ENCODE measurements at regions not wholly inside any gene's neighbourhood (a gene's known extent, or its start where the extent isn't known, plus 50 kb on each side); places are given as distances from the start of the nearest gene placed in this dataset.

DNA sequence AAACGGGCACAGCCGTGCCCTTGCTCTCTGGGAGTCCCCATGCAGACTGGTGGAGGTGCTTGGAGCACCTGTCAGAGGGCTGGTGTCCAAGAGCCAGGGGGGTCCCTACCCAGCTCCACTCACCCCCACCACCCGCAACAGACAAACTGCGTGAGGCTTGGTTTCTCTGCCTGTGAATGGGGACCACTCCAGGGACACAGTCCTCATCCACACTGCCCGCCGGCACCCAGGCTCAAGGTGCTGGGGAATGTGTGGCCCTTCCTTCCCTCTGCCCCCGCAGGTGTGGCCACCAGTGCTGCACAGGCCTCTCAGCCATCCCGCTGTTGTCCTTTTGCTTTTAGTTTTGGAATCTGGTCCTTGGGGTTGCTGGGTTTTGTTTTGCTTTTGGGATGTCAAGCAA is 136.5 kb upstream of the ZNF236 start:
- no peak for DNase-seq (ENCODE audit: low spot score)

DNA sequence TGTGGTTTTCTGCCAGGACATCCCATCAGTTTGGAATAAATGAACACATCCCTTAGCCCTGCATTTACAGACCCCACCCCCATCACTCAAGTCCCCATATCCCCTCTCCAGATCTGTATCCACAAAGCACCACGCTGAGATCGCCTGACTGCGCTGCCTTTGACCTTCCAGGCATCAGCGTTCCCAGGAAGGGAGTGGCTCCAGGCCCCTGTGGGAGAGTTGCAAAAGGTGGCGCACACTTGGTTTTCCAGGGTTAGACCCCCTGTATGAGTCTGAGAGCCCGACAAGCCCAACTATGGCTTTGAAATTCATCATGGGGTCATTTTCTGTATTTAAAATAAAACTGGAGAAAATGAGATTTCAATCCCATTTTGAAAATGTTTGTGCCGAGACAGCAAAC is 137.0 kb upstream of the ZNF236 start:
- no peak for DNase-seq (ENCODE audit: low spot score)

DNA sequence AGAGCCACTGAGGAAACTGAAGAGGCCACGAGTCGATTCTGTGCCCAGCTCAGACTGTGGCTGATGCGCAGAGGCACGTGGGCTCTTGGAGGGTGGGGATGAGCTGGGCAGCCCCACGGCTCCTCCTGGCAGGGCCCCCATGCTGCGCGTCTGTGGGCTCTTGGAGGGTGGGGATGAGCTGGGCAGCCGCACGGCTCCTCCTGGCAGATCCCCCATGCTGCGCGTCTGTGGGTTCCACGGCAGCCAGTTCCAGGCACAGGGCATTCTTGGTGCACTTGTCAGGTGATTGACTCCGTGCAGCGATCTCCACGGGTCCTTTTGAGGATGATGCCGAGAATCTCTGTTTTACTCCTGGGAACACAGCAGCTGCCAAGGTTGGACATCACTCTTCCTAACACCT is 138.1 kb upstream of the ZNF236 start:
- DNase-seq (ENCODE audit: low spot score), result no peak

DNA sequence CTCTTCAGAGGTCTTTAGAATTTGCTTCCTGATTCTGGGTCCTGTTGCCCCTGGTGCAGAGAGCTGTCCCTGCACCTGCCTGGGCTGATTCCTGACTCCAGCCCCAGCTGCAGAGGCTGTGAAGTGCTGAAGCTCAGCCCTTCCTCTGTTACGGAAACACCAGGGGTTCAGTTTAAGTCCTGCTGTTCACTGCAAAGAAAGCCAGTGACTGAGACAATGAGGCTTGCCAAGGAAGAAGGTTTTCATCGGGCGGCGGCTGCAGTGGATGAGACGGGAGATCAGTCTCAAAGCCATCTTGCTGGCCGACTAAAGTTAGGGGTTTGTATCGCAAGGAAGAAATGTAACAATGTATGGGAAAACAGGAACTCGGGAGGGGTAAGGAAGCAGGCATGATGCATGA is 142.4 kb upstream of the ZNF236 start:
- no peak for DNase-seq (ENCODE audit: low spot score)

DNA sequence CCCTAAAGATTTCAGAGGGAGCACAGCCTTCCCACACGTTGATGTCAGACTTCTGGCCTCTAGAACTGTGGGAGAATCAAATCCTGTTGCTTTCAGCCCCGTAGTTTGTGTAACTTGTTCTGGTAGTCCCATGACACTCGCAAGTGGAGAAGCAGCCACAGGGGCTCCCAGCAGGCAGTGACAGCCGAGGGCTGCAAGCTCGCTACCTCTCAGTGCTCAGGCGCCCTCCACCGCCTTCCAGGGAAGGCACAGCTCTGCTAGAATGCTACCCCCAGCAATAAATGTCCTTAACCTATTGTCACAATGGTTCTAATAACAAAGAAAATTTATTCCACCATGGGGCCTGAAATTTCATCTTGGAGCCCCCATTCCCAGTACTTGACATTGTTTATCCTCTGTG is 143.1 kb upstream of the ZNF236 start:
- DNase-seq (ENCODE audit: low spot score), result no peak

DNA sequence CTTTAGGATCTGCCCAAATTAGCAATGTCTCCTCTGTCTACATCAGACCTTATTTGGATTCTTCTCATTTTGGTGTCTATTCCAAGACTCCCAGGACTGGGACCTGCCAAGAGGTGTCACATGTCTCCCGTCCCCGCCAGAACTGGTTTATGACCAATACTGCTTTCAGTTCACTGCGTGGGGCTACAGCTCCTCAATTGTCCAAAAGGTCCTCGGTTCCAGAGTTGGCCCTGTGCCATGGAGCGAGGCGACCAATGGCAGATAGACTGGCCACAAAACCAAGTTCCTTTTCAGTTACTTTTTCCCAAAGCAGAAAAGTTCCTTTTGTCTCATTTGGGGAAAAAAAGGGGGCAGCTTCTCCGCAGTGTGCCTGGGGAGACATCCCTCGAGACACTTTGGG is 144.1 kb upstream of the ZNF236 start:
- peak; percentile 70 for DNase-seq (ENCODE audit: low spot score)

DNA sequence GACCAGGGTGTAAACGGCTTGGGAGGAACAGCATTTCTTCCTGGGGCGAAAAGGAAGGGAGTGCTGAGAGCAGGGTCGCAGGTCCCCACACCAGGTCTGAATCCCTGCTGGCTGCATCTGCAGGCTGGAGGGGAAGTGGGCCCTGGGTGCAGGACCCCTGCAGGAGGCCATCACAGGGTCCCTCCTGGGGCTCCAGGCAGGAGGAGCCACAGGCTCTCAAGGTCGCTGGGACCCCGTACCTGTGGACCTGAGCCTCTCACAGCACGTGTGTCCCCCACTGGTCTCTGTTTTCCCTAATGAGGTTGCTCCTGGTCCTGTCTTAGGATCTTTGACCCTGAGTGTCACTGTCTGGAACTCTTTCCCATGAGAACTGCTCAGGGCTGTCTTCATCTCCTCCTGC is 147.8 kb upstream of the ZNF236 start:
- DNase-seq (ENCODE audit: low spot score), result no peak

DNA sequence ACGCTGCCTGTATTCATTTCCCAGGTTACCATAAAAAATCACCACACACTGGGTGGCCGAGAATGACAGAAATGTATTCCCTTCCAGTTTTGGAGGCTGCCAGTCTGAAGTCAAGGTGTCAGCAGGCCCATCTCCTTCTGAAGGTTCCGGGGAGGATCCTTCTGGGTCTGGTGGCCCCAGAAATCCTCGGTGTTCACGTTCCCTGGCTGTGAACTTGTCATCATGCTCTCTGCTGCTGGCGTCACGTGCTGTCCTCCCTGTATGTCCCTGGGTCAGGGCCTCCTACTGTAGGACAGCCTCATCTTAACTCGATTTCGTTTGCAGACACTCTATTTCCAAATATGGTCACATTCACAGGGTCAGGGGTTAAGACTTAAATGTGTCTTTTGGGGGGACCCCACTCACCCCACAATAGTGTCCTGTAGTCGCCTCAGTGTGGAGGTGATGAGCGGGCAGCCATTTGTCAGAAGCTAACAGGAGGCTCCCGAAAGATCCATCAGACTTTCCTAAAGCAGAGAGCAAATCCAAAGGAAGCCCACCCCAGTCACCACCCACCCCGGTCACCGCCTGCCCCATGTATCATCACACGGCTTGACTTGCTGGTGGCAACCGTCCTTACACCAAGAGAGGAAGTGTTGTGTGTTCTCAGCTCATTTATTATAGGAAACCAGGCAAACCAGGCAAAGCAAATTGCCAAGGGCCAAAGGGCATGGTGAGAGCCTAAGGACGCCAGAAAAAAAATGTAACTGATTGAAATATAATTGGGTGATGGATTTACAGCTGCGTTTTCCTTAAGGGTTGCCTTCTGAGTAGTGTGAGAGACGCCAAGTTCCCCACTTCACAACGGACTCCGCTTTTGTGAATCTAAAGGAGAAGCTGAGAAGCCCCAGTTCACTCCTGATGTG is 148.8 kb upstream of the ZNF236 start:
- DNase-seq (ENCODE audit: low spot score), result no peak

DNA sequence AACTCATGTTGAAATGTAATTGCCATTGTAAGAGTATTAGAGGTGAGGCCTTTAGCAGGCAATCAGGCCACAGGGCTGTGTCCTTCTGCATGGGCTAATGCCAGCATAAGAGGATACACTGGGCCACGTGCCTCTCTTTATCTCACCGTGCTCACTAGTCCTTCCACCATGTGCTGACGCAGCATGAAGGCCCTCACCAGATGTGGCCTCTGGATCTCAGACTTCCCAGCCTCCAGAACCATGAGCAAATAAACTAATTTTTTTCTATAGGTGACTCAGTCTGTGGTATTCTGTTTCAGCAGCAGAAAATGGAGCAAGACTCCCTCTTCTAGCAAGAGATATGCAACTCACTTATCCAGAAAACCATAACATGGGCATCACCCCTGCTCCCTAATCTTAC is 149.7 kb upstream of the ZNF236 start:
- DNase-seq (ENCODE audit: low spot score), result no peak

DNA sequence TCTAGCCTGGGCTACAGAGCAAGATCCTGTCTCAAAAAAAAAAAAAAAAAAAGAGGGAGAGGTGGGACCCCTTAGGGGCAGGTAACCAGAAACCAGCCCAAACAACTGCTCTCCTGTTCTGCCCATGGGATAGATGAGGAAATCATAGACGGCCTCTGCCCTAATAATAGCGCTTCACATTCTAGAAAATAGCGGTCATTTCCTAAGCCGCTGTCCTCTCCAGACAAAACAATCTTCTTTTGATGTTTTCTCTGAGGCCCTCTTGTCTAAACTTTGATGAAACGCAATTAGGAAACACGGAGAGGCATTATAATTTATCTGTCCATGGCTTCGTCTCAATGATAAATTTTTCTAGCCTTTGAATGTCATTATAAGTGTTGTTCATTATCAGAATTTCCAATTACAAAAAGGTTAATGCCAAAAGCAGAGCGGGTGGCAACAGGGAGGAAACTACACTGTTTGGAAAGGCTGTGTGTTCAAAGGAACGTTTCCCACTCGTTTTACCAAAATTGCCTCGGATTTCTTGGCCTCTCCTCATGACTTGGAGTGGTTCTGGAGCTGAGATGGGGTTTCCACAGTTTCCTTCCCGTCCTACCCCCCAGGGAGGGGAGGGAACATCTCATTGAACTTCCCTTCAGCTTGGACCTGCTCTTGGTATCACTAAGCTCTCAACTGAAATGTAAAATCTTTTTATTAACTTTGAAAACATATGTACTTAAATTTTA is 151.6 kb upstream of the ZNF236 start:
- no peak for DNase-seq (ENCODE audit: low spot score)

DNA sequence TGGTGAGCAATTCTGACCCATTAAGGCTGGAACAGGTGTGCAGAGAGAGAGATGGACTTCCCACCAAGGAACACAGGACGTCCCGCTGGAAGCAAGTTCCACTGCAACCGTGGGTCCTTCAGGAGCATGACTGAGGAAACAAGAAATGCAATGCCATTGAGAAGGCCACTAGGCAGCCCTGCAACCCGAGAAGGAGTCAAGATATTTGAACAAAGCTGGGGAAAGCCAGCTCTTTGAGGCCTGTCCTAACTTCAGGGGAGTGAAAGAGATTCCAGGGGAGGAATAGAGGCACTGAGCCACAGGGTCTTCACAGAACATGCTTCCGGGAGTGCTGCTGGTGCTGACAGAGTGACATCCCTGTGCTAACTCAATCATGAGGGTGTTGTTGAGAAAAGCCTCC is 153.8 kb upstream of the ZNF236 start:
- no peak for DNase-seq (ENCODE audit: low spot score)

DNA sequence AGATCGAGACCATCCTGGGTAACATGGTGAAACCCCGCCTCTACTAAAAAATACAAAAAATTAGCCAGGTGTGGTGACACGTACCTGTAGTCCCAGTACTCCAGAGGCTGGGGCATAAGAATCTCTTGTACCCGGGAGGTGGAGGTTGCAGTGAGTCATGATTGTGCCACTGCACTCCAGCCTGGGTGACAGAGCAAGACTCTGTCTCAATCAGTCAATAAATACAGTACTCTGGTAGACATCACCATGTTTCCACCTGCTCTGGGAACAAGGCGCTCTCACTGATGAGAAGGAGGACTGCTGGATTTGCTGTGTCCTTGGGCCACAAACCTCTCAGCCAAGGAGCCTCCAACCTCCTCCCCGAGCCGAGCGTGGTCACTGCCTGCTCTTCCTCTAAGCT is 154.2 kb upstream of the ZNF236 start:
- no peak for DNase-seq (ENCODE audit: low spot score)

DNA sequence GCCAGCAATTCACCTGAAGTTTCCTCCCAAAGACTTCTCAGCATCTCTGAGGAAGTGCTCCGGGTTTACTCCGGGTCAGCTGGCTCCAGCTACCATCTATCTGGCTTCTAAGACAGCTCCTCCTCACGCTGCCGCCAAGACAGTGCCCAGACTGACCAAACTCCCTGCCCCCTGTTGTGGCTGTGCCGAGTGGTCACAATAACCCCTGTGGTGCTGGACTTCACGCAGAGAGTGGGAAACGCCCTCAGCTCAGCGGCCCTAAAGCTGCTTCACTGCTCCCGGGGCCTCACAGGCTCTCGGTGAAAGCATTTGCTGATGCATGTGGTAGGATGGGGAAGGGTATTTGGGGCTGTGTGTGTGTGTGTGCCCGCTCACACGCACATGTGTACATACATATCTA is 154.8 kb upstream of the ZNF236 start:
- no peak for DNase-seq (ENCODE audit: low spot score)

DNA sequence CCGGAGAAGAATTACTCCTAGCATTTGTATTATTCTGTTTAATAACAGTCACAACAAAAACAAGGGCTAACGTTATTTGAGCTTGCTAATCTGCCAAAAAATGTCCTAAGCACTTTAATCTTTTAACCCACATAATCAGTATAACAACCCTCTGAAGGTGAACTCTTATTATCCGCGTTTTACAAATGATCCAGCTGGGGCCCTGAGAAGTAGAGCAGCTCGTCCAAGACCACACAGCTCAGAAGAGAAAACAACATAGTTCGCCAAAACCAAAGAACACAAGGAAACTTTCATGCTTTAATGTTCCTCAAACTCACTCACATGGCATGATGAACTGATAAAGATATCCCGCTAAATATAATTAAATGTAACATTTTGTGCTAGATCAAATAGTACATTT is 159.7 kb upstream of the ZNF236 start:
- DNase-seq (ENCODE audit: low spot score), result no peak

DNA sequence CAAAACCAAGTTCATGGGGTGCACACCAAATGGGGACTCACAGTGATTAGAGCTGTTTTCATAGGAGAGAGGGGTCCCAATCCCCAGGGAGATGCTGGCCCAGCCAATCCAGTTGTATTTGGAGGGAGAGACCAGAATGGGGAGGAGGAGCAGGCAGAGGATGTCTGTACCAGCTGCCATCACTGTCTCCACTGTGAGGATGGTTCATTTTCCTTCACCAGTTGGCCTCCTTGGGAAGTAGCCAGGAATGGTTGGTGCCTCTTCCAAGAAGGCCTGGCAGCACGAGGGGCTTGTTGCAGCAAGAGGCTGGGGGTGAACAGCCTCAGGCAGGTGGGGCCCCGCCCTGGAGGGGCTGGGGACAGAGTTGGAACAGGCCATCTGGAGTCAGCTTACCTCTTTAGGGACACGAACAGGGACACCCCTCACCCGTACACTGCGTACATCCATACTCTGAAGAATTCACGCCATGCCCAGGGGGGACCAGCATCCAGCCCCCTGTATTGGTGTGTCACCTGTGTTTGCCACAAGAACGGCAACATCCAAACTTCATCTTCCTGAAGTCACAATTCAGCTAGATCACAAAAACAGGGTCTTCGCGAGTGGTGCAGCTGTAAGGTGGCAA is 161.7 kb upstream of the ZNF236 start:
- no peak for DNase-seq (ENCODE audit: low spot score)

DNA sequence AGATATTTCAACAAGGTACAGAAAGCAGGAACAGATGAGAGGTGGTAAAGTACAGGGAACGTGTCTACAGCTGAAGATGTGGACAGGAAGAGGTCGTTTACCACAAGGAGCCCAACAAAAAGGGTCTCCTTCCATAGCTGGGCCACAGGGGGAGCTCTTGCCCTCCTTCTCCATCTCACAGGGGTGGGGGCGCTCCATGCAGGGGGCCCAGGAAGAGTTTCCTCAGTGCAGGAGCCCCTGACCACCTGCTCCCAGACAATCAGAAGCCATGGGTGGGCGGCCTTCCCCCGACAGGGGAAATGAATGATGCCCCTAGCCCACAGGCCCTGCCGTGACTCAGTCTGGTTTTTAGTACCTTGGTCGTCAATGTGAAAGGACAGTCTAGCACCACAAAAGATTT is 163.6 kb upstream of the ZNF516 start:
- no peak for DNase-seq (ENCODE audit: low spot score)

DNA sequence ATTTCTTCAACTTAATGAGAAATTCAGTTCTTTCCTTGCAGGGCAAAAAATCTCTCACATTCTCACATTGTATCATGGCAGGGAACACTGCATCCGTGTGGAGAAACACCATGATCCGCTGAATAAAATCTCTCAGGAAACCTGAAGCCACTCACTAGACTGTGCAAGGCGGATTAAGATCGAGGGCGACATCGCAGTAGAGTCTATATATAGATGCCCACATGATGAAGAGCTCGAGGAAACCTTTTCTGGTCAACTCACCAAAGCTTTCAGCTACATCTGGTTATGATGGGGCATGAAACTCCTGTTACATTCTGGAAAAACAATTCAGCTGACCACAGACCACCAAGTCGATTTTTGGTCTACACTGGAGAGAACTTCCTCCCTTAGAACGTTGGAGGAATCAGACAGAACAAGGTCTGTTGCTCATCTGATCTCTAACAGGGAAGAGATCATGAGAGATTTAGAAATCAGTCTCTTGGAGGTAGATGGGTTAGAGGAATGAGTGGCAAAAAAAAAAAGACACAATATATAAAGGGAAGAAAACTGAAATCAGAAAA is 162.9 kb upstream of the ZNF516 start:
- DNase-seq (ENCODE audit: low spot score), result no peak

DNA sequence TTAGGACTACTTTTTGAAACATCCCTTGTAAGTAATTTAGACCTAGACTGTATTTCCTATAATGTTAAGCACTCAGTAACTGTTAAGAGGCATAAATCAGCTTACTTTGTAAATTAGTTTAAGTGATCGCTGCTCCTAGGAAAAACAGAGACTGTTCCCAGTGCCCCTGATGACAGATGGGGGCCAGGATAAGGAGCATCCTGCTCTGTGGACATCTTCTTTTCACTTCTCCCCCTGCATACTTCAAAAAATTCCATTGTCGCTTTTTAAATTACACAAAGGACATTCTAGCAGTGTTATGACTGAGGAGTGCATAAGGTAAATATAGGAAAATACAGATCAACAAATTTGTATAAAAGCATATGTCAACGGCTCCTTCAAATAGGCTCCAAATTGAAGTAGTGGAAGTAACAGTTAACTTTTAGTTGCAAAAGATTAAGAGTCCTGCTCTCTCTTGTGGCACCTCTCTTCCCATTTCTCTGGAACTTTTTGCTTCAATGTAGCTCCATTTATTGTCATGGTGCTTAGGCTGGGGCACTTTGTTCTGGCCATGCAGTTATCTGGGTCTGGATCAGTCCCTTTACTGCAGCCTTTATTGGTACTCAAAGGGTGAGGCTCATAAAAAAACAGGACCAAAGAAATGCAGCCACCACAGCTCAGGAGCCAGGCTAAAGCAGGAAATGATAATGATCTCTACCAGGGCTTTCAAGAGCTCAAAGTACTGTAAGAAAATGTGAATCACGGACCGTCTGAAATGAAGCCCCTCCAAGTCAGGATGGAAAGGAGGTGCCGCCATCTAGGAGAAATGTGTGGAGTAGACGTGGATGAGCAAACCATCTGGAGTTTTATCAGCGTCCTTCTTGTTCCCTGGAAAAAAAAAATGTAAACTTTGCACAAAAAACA is 162.1 kb upstream of the ZNF516 start:
- DNase-seq (ENCODE audit: low spot score), result no peak

DNA sequence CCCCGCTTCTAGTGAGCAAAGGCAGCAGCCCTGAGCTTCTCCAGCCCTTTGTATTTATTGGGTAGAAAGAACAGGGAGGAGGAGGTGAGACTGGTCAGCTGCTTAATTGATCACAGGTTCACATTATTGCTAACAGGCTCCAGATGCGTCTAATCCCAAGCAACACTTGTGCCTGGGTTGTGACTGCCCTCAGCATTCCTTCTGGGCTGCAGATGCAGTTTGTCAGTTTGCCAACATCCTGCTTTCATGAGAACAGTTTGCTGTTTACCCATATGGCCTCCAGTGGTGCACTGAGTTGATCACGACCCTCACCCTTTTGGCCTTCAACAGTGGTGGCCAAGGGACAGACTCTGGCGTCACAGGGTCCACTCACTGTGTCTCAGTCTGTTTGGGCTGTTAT is 159.5 kb upstream of the ZNF516 start:
- DNase-seq (ENCODE audit: low spot score), result no peak

DNA sequence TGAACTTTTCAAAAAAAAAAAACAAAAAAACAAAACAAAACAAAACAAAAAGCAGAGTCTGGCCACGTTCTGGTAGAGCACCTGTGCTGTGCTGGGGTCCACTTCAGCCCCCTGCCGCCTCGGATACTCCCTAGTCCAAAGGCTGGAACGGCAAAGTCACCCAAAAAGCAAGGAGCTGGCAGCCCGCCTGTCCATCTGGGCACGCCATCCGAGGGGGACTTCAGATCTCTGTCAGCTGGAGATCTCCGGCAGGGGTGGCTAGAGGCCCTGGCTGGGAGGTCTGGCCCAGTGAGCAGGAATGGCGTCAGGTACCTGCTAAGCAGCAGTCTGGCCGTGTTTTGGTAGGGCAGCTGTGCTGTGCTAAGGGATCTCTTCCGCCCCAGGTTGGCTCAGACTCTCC is 152.3 kb upstream of the ZNF516 start:
- no peak for DNase-seq (ENCODE audit: low spot score)

DNA sequence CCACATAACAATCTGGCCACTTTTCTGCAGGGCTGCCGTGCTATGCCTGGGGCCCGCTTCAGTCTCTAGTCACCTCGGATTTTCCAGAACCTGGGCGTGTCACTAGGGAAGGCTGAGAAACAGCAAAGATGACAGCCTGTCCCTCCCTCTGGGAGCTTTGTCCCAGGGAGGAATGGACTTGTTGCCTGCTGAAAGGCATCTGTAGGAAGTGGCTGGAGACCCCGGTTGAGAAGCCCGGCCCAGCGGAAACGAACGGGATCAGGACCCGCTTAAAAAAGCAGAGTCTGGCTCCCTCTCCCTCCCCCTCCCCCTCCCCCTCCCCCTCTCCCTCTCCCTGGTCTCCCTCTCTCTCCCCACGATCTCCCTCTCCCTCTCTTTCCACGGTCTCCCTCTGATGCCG is 149.5 kb upstream of the ZNF516 start:
- DNase-seq (ENCODE audit: low spot score), result no peak

DNA sequence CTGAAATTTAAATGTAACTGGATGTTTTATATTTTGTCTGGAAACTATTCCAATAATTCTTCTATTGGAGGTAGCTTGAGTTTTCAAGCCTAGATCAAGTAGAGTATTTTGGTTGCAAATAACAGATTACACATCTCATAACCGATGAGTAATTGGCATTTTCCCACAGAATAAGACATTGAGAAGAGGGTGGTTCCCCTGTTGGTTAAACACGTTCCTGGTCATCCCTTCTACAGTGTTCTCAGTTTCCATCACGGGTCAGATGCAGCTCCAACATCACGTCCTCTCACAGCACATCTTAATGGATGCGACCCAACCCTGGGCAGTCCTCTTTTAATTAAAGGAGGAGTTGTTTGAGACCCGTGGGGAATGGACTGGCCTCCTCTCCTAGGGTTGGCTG is 149.0 kb upstream of the ZNF516 start:
- no peak for DNase-seq (ENCODE audit: low spot score)

All from putamen (tissue), 1 donor.